HG02884 (cell line): ENCODE measurements at regions not wholly inside any gene's neighbourhood (a gene's known extent, or its start where the extent isn't known, plus 50 kb on each side); places are given as distances from the start of the nearest gene placed in this dataset.

Source experiments
- ATAC-seq: cut with Tn5 transposase; IDR thresholded peaks from one replicate; pipeline ENCODE4 v1.9.1; 2021; ENCODE audit warnings: mild to moderate bottlenecking, moderate library complexity; ENCODE audit not compliant: unreplicated experiment

GRCh38 chr21:19557488-19557887 lies 1153.9 kb upstream of the TMPRSS15 start:
- ATAC-seq, result no peak

- ATAC-seq, result no peak
Observed at GRCh38 chr21:19565587-19565986, 1162.0 kb upstream of the TMPRSS15 start.

- no peak for ATAC-seq
Observed at GRCh38 chr21:19566975-19567374, 1163.4 kb upstream of the TMPRSS15 start.

GRCh38 chr21:19577381-19577780 lies 1173.8 kb upstream of the TMPRSS15 start:
- no peak for ATAC-seq

- ATAC-seq, result no peak
Observed at GRCh38 chr21:19590044-19590443, 1186.5 kb upstream of the TMPRSS15 start.

GRCh38 chr21:19603011-19603593 lies 1199.5 kb upstream of the TMPRSS15 start:
- no peak for ATAC-seq

GRCh38 chr21:19608101-19608621 lies 1204.6 kb upstream of the TMPRSS15 start:
- no peak for ATAC-seq

- no peak for ATAC-seq
Observed at GRCh38 chr21:19609611-19610010, 1206.0 kb upstream of the TMPRSS15 start.

- ATAC-seq, result no peak
Observed at GRCh38 chr21:19621837-19622496, 1218.4 kb upstream of the TMPRSS15 start.

GRCh38 chr21:19640964-19641363 lies 1237.4 kb upstream of the TMPRSS15 start:
- ATAC-seq, result no peak

GRCh38 chr21:19648391-19648790 lies 1244.8 kb upstream of the TMPRSS15 start:
- ATAC-seq, result no peak

GRCh38 chr21:19683492-19683891 lies 1279.9 kb upstream of the TMPRSS15 start:
- ATAC-seq, result no peak

- ATAC-seq, result no peak
Observed at GRCh38 chr21:19684328-19684727, 1280.7 kb upstream of the TMPRSS15 start.

- ATAC-seq, result no peak
Observed at GRCh38 chr21:19692231-19692630, 1288.6 kb upstream of the TMPRSS15 start.

- ATAC-seq, result no peak
Observed at GRCh38 chr21:19695796-19696195, 1292.2 kb upstream of the TMPRSS15 start.

GRCh38 chr21:19700476-19700875 lies 1296.9 kb upstream of the TMPRSS15 start:
- no peak for ATAC-seq

- no peak for ATAC-seq
Observed at GRCh38 chr21:19702726-19703125, 1295.5 kb upstream of the NCAM2 start.

- ATAC-seq, result no peak
Observed at GRCh38 chr21:19704832-19705231, 1293.4 kb upstream of the NCAM2 start.

GRCh38 chr21:19712441-19712840 lies 1285.8 kb upstream of the NCAM2 start:
- no peak for ATAC-seq

GRCh38 chr21:19713313-19713712 lies 1284.9 kb upstream of the NCAM2 start:
- ATAC-seq, result no peak

- ATAC-seq, result no peak
Observed at GRCh38 chr21:19724081-19724480, 1274.1 kb upstream of the NCAM2 start.

- ATAC-seq, result no peak
Observed at GRCh38 chr21:19731251-19731650, 1267.0 kb upstream of the NCAM2 start.

GRCh38 chr21:19759836-19760235 lies 1238.4 kb upstream of the NCAM2 start:
- ATAC-seq, result no peak
